GM12891 (cell line): ENCODE measurements at regions not wholly inside any gene's neighbourhood (a gene's known extent, or its start where the extent isn't known, plus 50 kb on each side); places are given as distances from the start of the nearest gene placed in this dataset.

Experiments
- POLR2A ChIP-seq: IDR thresholded peaks from 2 replicates; pipeline ENCODE4 v1.6.1; 2011; ENCODE audit warnings: low read depth, low read length, control low read depth
- POU2F2 ChIP-seq: IDR thresholded peaks from 2 replicates; pipeline ENCODE4 v1.6.1; 2011; ENCODE audit warnings: low read depth, mild to moderate bottlenecking, control low read depth, low read length, moderate library complexity

DNA sequence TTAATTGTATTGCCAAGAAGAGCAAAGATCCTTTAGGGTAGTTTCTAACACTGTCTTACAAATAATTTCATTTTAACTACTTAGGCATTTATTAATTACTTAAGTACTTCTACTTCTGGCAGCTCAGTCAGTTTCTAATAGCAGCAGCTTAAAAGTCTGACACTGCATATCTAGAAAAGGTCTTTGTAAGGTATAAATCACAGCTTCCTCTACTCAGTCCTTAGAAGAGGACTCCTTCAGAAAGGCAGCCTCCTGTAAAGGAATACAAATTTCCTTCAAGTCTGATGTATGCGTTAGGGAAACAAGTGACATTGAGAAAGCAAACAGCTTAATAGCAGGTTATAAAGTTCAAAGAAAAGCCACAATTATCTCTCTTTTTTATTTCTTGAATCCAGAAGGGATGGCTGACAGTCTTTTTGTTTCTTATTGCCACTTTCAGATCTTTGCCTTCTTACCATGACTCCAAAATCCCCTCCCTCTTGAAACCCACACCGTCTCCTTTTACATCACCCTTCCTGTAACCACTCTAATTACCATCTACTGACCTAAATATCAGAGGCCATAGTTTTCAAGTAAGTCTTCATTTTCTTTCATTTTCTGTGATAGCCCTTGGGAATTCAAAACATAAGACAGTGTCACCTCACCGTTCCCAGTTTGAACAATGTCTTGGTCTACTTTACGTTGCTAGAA, 109.5 kb downstream of the CGGBP1 start:
- TF ChIP-seq POLR2A (no peak), POU2F2 (no peak)
